CD14-positive monocyte (primary cell): ENCODE measurements at regions not wholly inside any gene's neighbourhood (a gene's known extent, or its start where the extent isn't known, plus 50 kb on each side); places are given as distances from the start of the nearest gene placed in this dataset.

Source experiments
- DNase-seq, 3 donors: peaks; one replicate each; pipeline ENCODE4 v3.0.0-alpha.2; 2011 to 2022
- H2AFZ ChIP-seq: 2 replicates; pipeline ENCODE4 v1.6.0; 2012; ENCODE audit warnings: mild to moderate bottlenecking, low read depth, low read length, inconsistent platforms; ENCODE audit not compliant: insufficient read depth, poor library complexity, severe bottlenecking
- H3K27ac ChIP-seq, 2 donors: 1 replicate in 1 of 2; 2 replicates in 1 of 2; pipeline ENCODE4 v1.5.1; 2012 to 2013; ENCODE audit warnings: low read length in 2 of 2, control low read depth in 1 of 2, inconsistent platforms in 1 of 2, low read depth in 1 of 2, mild to moderate bottlenecking in 1 of 2
- H3K27me3 ChIP-seq, 2 donors: one replicate each; pipeline versions ENCODE4 v1.6.0 to v1.6.1; 2011 to 2013; ENCODE audit warnings: low read length in 2 of 2; ENCODE audit not compliant: control insufficient read depth in 2 of 2, insufficient read depth in 2 of 2
- H3K36me3 ChIP-seq, 2 donors: replicated peaks in 1 of 2; 1 replicate in 1 of 2; 2 replicates in 1 of 2; pipeline versions ENCODE4 v1.5.1 to v1.6.1; 2012 to 2013; ENCODE audit warnings: low read length in 2 of 2, control low read depth in 1 of 2, inconsistent platforms in 1 of 2, mild to moderate bottlenecking in 1 of 2; ENCODE audit not compliant: insufficient read depth in 2 of 2, control insufficient read depth in 1 of 2
- H3K4me1 ChIP-seq, 2 donors: 1 replicate in 1 of 2; 2 replicates in 1 of 2; pipeline versions ENCODE4 v1.5.1 to v1.6.1; 2012 to 2013; ENCODE audit warnings: low read length in 2 of 2, control low read depth in 1 of 2, inconsistent platforms in 1 of 2, mild to moderate bottlenecking in 1 of 2, moderate library complexity in 1 of 2; ENCODE audit not compliant: insufficient read depth in 2 of 2, control insufficient read depth in 1 of 2
- H3K4me2 ChIP-seq: replicated peaks from 2 replicates; pipeline ENCODE3; 2012; ENCODE audit warnings: low read length, moderate library complexity, mild to moderate bottlenecking; ENCODE audit not compliant: poor library complexity, severe bottlenecking; ENCODE audit errors: extremely low read depth
- H3K4me3 ChIP-seq, 3 experiments: fragments of 200-600 bp in 1 of 3; sonication (generic) in 1 of 3; replicated peaks in 1 of 3; 1 replicate in 2 of 3; 2 replicates in 1 of 3; pipeline ENCODE4 v1.5.1; 2011 to 2013; ENCODE audit warnings: low read length in 3 of 3, mild to moderate bottlenecking in 3 of 3, control low read depth in 2 of 3, low read depth in 2 of 3, inconsistent platforms in 1 of 3, moderate library complexity in 1 of 3
- H3K79me2 ChIP-seq: 2 replicates; pipeline ENCODE4 v1.6.0; 2012; ENCODE audit warnings: mild to moderate bottlenecking, control low read depth, inconsistent platforms, low read length, moderate library complexity; ENCODE audit not compliant: insufficient read depth
- H3K9ac ChIP-seq: 2 replicates; pipeline ENCODE4 v1.6.0; 2017; ENCODE audit warnings: low read length, mild to moderate bottlenecking; ENCODE audit not compliant: insufficient read depth, poor library complexity, severe bottlenecking
- H3K9me3 ChIP-seq, 2 donors: replicated peaks in 1 of 2; 1 replicate in 1 of 2; 2 replicates in 1 of 2; pipeline versions ENCODE4 v1.5.1 to v1.6.1; 2012 to 2013; ENCODE audit warnings: low read length in 2 of 2, control low read depth in 1 of 2; ENCODE audit not compliant: control insufficient read depth in 1 of 2, insufficient read depth in 1 of 2
- H4K20me1 ChIP-seq: 2 replicates; pipeline ENCODE4 v1.6.0; 2012; ENCODE audit warnings: mild to moderate bottlenecking, low read length, control low read depth, moderate library complexity; ENCODE audit not compliant: insufficient read depth
- H3K27ac Mint-ChIP-seq, 7 donors: one replicate each; pipeline ENCODE4 v1.8.0; 2020; ENCODE audit warnings: mild to moderate bottlenecking in 7 of 7, mixed read lengths in 7 of 7, moderate library complexity in 6 of 7, inconsistent platforms in 2 of 7
- H3K27me3 Mint-ChIP-seq, 3 donors: one replicate each; pipeline ENCODE4 v1.8.0; 2021 to 2022; ENCODE audit warnings: low read depth in 3 of 3, mild to moderate bottlenecking in 3 of 3, mixed read lengths in 3 of 3, moderate library complexity in 3 of 3, inconsistent platforms in 1 of 3
- H3K36me3 Mint-ChIP-seq, 2 donors: one replicate each; pipeline ENCODE4 v1.8.0; 2020; ENCODE audit warnings: mixed read lengths in 2 of 2, inconsistent platforms in 1 of 2, mild to moderate bottlenecking in 1 of 2
- H3K4me1 Mint-ChIP-seq: one replicate; pipeline ENCODE4 v1.8.0; 2020; ENCODE audit warnings: mild to moderate bottlenecking, mixed read lengths
- H3K4me3 Mint-ChIP-seq, 2 donors: one replicate each; pipeline ENCODE4 v1.8.0; 2020; ENCODE audit warnings: mild to moderate bottlenecking in 2 of 2, mixed read lengths in 2 of 2, moderate library complexity in 1 of 2
- H3K9me3 Mint-ChIP-seq, 7 donors: one replicate each; pipeline ENCODE4 v1.8.0; 2020 to 2022; ENCODE audit warnings: mixed read lengths in 7 of 7, mild to moderate bottlenecking in 6 of 7, moderate library complexity in 6 of 7, inconsistent platforms in 2 of 7
- CTCF ChIP-seq: fragments of 200-600 bp; IDR thresholded peaks from one replicate; pipeline ENCODE4 v1.8.0; 2022; ENCODE audit warnings: antibody characterized with exemption, mild to moderate bottlenecking
- WGBS: methylation state at CpG from one replicate; pipeline ENCODE4 v1.1.5; 2013; ENCODE audit warnings: missing lambda C conversion rate; ENCODE audit not compliant: insufficient coverage; 5-methylcytosine and 5-hydroxymethylcytosine counted together
- intact Hi-C, 2 donors: fragments of 100-400 bp; cut with micrococcal nuclease; formaldehyde crosslinking; loops; one replicate each; pipeline versions ENCODE4 v1.15.0 to v1.15.1; 2023

GRCh38 chr11:81224396-81224795 lies 1509.3 kb downstream of the FAM181B start:
- Histone ChIP-seq H3K27ac (no peak overlapping the region), H4K20me1 (no peaks in the 10 kb centered on the region), H3K36me3 (no peaks in the 10 kb centered on the region), H3K4me3 (no peak overlapping the region), H3K4me1 (no peaks in the 10 kb centered on the region), H3K27me3 (no peaks in the 10 kb centered on the region), H3K9me3 (no peaks in the 10 kb centered on the region), H2AFZ (no peak overlapping the region), H3K79me2 (no peaks in the 10 kb centered on the region), H3K4me2 (no peak overlapping the region), H3K9ac (no peak overlapping the region)
- intact Hi-C loops, result no loop called here
- DNase-seq, result no peak
- Mint-ChIP-seq H3K4me3 (no peak overlapping the region), H3K27me3 (no peaks in the 10 kb centered on the region), H3K27ac (no peak overlapping the region), H3K4me1 (no peaks in the 10 kb centered on the region), H3K9me3 (peaks cover 0 to 3% (median 2%) of the 10 kb centered on the region in 7 donors), H3K36me3 (no peaks in the 10 kb centered on the region)
- WGBS, result no CpG with 5 or more reads among the region's 3 CpGs
- no peak for TF ChIP-seq CTCF

- H3K27ac ChIP-seq, result no peak overlapping the region
- no peaks in the 10 kb centered on the region for H4K20me1 ChIP-seq
- no peak for DNase-seq
- no peak overlapping the region for H2AFZ ChIP-seq
- Mint-ChIP-seq H3K4me3 (no peak overlapping the region), H3K9me3 (peaks cover 0 to 3% (median 2%) of the 10 kb centered on the region in 7 donors), H3K27ac (no peak overlapping the region), H3K4me1 (no peaks in the 10 kb centered on the region), H3K36me3 (no peaks in the 10 kb centered on the region), H3K27me3 (no peaks in the 10 kb centered on the region)
- no peak overlapping the region for H3K4me2 ChIP-seq
- no peaks in the 10 kb centered on the region for H3K27me3 ChIP-seq
- 84% methylated on average over 2 of the region's 3 CpGs for WGBS
- no peaks in the 10 kb centered on the region for H3K79me2 ChIP-seq
- no peak overlapping the region for H3K4me3 ChIP-seq
- intact Hi-C loops, result no loop called here
- H3K36me3 ChIP-seq, result no peaks in the 10 kb centered on the region
- no peaks in the 10 kb centered on the region for H3K9me3 ChIP-seq
- no peaks in the 10 kb centered on the region for H3K4me1 ChIP-seq
- no peak for TF ChIP-seq CTCF
- no peak overlapping the region for H3K9ac ChIP-seq
Measured at GRCh38 chr11:81222491-81222890, 1511.2 kb downstream of the FAM181B start.
